GM06990 (cell line): ENCODE measurements at regions not wholly inside any gene's neighbourhood (a gene's known extent, or its start where the extent isn't known, plus 50 kb on each side); places are given as distances from the start of the nearest gene placed in this dataset.
"Not testable (repeated sequence)": the region's sequence is repeated elsewhere in the genome, so short reads cannot be mapped to it uniquely, and the experiment has no call there.

Experiments used
- DNase-seq: peaks from one replicate; pipeline ENCODE4 v3.0.0-alpha.2; 2011; ENCODE audit not compliant: insufficient read length; ENCODE audit errors: extremely low read depth
- H3K27me3 ChIP-seq: replicated peaks from 2 replicates; pipeline ENCODE4 v1.6.0; 2011; ENCODE audit warnings: low read length; ENCODE audit not compliant: control insufficient read depth, insufficient read depth
- H3K36me3 ChIP-seq: 2 replicates; pipeline ENCODE4 v1.5.1; 2011; ENCODE audit warnings: low read length; ENCODE audit not compliant: control insufficient read depth, insufficient read depth
- H3K4me3 ChIP-seq: replicated peaks from 2 replicates; pipeline ENCODE4 v1.5.1; 2011; ENCODE audit warnings: low read depth, mild to moderate bottlenecking, control low read depth, low read length
- CTCF ChIP-seq: IDR thresholded peaks from 2 replicates; pipeline ENCODE4 v1.5.1; 2011; ENCODE audit warnings: low read length, control low read depth, mild to moderate bottlenecking, inconsistent platforms; ENCODE audit not compliant: insufficient read depth, poor library complexity, severe bottlenecking

- H3K36me3 ChIP-seq, result no peaks in the 10 kb centered on the region
- no peak for TF ChIP-seq CTCF
- no peaks in the 10 kb centered on the region for H3K27me3 ChIP-seq
- DNase-seq, result no peak
- H3K4me3 ChIP-seq, result no peak overlapping the region
Observed at GRCh38 chr5:13214182-13214581, 730.3 kb downstream of the DNAH5 start.

- no peak overlapping the region for H3K4me3 ChIP-seq
- no peaks in the 10 kb centered on the region for H3K36me3 ChIP-seq
- H3K27me3 ChIP-seq, result no peaks in the 10 kb centered on the region
- no peak for DNase-seq
- TF ChIP-seq CTCF, result no peak
Observed at GRCh38 chr5:13212886-13213285, 731.6 kb downstream of the DNAH5 start.

GRCh38 chr5:13211064-13211463 is 733.4 kb downstream of the DNAH5 start:
- H3K36me3 ChIP-seq, result no peaks in the 10 kb centered on the region
- no peak overlapping the region for H3K4me3 ChIP-seq
- no peak for TF ChIP-seq CTCF
- DNase-seq, result no peak
- H3K27me3 ChIP-seq, result no peaks in the 10 kb centered on the region

GRCh38 chr5:13207112-13207511 is 737.4 kb downstream of the DNAH5 start:
- Histone ChIP-seq H3K27me3 (no peaks in the 10 kb centered on the region), H3K36me3 (no peaks in the 10 kb centered on the region), H3K4me3 (no peak overlapping the region)
- no peak for TF ChIP-seq CTCF
- no peak for DNase-seq

- H3K27me3 ChIP-seq, result no peaks in the 10 kb centered on the region
- DNase-seq, result no peak
Observed at GRCh38 chr5:13201022-13201421, 743.5 kb downstream of the DNAH5 start.

GRCh38 chr5:13198226-13198625 is 746.3 kb downstream of the DNAH5 start:
- not testable (repeated sequence) for H3K36me3 ChIP-seq, DNase-seq, H3K4me3 ChIP-seq, H3K27me3 ChIP-seq

More at GRCh38 chr5:13201022-13201421, 743.5 kb downstream of the DNAH5 start:
- no peak for TF ChIP-seq CTCF
- no peaks in the 10 kb centered on the region for H3K36me3 ChIP-seq
- H3K4me3 ChIP-seq, result no peak overlapping the region
